ENCODE measurements at regions not wholly inside any gene's neighbourhood (a gene's known extent, or its start where the extent isn't known, plus 50 kb on each side); places are given as distances from the start of the nearest gene placed in this dataset.

GRCh38 chr5:57939335-57939734, 456.7 kb upstream of the ACTBL2 start:
- Histone ChIP-seq H3K36me3 (replicated peaks; ENCODE audit: insufficient read depth, low read length) (no peaks in the 10 kb centered on the region), H3K27me3 (replicated peaks; ENCODE audit: insufficient read depth, low read length) (no peaks in the 10 kb centered on the region), H3K27ac (ENCODE audit: low read length) (no peak overlapping the region), H3K79me2 (ENCODE audit: low read length) (no peaks in the 10 kb centered on the region), H2AFZ (ENCODE audit: low read length) (no peak overlapping the region), H4K20me1 (ENCODE audit: insufficient read depth, low read length) (no peaks in the 10 kb centered on the region), H3K9ac (ENCODE audit: low read length) (no peak overlapping the region), H3K4me2 (ENCODE audit: low read depth, low read length) (no peak overlapping the region), H3F3A (ENCODE audit: insufficient read depth, low read length) (no peaks in the 10 kb centered on the region), H3K4me3 (ENCODE audit: low read length) (no peak overlapping the region), H3K9me2 (replicated peaks; ENCODE audit: insufficient read depth, low read length) (no peaks in the 10 kb centered on the region), H3K9me3 (replicated peaks; ENCODE audit: insufficient read depth, low read length) (no peaks in the 10 kb centered on the region), H3K4me1 (ENCODE audit: low read length) (no peaks in the 10 kb centered on the region; the same call in 1 of the 2 replicates)
- no peak for DNase-seq
- no peak for TF ChIP-seq EZH2 (optimal IDR thresholded peaks at IDR 0.05; ENCODE audit: low read depth, low read length)
- TF ChIP-seq EZH2phosphoT487 (IDR thresholded peaks at IDR 0.05; ENCODE audit: low read length) = no peak
- no peak for TF ChIP-seq CTCF (IDR thresholded peaks at IDR 0.05; ENCODE audit: low read length)

- Histone ChIP-seq H3K4me2 (ENCODE audit: low read depth, low read length) (no peak overlapping the region), H3K79me2 (ENCODE audit: low read length) (no peaks in the 10 kb centered on the region), H3K9me2 (replicated peaks; ENCODE audit: insufficient read depth, low read length) (no peaks in the 10 kb centered on the region), H3K27ac (ENCODE audit: low read length) (no peak overlapping the region), H3F3A (ENCODE audit: insufficient read depth, low read length) (no peaks in the 10 kb centered on the region), H2AFZ (ENCODE audit: low read length) (no peak overlapping the region), H3K27me3 (replicated peaks; ENCODE audit: insufficient read depth, low read length) (no peaks in the 10 kb centered on the region), H3K36me3 (replicated peaks; ENCODE audit: insufficient read depth, low read length) (no peaks in the 10 kb centered on the region), H4K20me1 (ENCODE audit: insufficient read depth, low read length) (no peaks in the 10 kb centered on the region), H3K9ac (ENCODE audit: low read length) (no peak overlapping the region), H3K9me3 (replicated peaks; ENCODE audit: insufficient read depth, low read length) (no peaks in the 10 kb centered on the region), H3K4me1 (ENCODE audit: low read length) (no peaks in the 10 kb centered on the region; the same call in 1 of the 2 replicates), H3K4me3 (ENCODE audit: low read length) (no peak overlapping the region)
- TF ChIP-seq EZH2 (optimal IDR thresholded peaks at IDR 0.05; ENCODE audit: low read depth, low read length) (no peak), CTCF (IDR thresholded peaks at IDR 0.05; ENCODE audit: low read length) (no peak), EZH2phosphoT487 (IDR thresholded peaks at IDR 0.05; ENCODE audit: low read length) (no peak)
- no peak for DNase-seq
Observed at GRCh38 chr5:57938174-57938557, 455.6 kb upstream of the ACTBL2 start.

GRCh38 chr5:57937501-57938173, 455.0 kb upstream of the ACTBL2 start:
- H3K79me2 ChIP-seq (ENCODE audit: low read length) = no peaks in the 10 kb centered on the region
- no peak overlapping the region for H3K4me3 ChIP-seq (ENCODE audit: low read length)
- TF ChIP-seq EZH2 (optimal IDR thresholded peaks at IDR 0.05; ENCODE audit: low read depth, low read length) (no peak), EZH2phosphoT487 (IDR thresholded peaks at IDR 0.05; ENCODE audit: low read length) (no peak), CTCF (IDR thresholded peaks at IDR 0.05; ENCODE audit: low read length) (no peak)
- H3K9me3 ChIP-seq (replicated peaks; ENCODE audit: insufficient read depth, low read length) = no peaks in the 10 kb centered on the region
- no peaks in the 10 kb centered on the region; the same call in 1 of the 2 replicates for H3K4me1 ChIP-seq (ENCODE audit: low read length)
- no peaks in the 10 kb centered on the region for H3K27me3 ChIP-seq (replicated peaks; ENCODE audit: insufficient read depth, low read length)
- H3K4me2 ChIP-seq (ENCODE audit: low read depth, low read length) = no peak overlapping the region
- H2AFZ ChIP-seq (ENCODE audit: low read length) = no peak overlapping the region
- no peaks in the 10 kb centered on the region for H3F3A ChIP-seq (ENCODE audit: insufficient read depth, low read length)
- no peaks in the 10 kb centered on the region for H3K36me3 ChIP-seq (replicated peaks; ENCODE audit: insufficient read depth, low read length)
- H3K9me2 ChIP-seq (replicated peaks; ENCODE audit: insufficient read depth, low read length) = no peaks in the 10 kb centered on the region
- no peak overlapping the region for H3K9ac ChIP-seq (ENCODE audit: low read length)
- no peaks in the 10 kb centered on the region for H4K20me1 ChIP-seq (ENCODE audit: insufficient read depth, low read length)
- DNase-seq = no peak
- no peak overlapping the region for H3K27ac ChIP-seq (ENCODE audit: low read length)

All from MM.1S (cell line).